ENCODE measurements at regions not wholly inside any gene's neighbourhood (a gene's known extent, or its start where the extent isn't known, plus 50 kb on each side); places are given as distances from the start of the nearest gene placed in this dataset.

DNA sequence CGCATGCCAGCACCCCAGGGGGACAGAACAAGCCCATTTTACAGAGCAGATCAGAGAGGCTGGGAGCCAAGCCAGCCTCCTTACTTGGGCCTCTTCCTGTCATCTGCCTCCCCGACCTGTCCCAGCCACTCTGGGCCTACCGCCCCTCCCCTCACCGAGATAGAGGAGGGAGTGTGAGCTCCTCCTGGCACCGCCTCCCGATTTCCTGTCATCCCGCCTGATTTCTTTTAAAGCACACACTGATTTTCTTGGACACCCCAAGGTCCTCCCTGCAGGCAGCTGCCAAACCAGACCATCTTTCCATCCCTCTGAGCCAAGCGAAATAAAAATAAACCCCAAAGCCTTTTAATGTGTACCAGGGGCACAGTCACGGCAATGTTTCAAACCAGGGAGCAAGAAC is 108.4 kb downstream of the RFLNA start:
- TF ChIP-seq, protein P1, sequence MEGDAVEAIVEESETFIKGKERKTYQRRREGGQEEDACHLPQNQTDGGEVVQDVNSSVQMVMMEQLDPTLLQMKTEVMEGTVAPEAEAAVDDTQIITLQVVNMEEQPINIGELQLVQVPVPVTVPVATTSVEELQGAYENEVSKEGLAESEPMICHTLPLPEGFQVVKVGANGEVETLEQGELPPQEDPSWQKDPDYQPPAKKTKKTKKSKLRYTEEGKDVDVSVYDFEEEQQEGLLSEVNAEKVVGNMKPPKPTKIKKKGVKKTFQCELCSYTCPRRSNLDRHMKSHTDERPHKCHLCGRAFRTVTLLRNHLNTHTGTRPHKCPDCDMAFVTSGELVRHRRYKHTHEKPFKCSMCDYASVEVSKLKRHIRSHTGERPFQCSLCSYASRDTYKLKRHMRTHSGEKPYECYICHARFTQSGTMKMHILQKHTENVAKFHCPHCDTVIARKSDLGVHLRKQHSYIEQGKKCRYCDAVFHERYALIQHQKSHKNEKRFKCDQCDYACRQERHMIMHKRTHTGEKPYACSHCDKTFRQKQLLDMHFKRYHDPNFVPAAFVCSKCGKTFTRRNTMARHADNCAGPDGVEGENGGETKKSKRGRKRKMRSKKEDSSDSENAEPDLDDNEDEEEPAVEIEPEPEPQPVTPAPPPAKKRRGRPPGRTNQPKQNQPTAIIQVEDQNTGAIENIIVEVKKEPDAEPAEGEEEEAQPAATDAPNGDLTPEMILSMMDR (IDR thresholded peaks at IDR 0.05 in 8 of 11, conservative IDR thresholded peaks at IDR 0.05 in 3 of 11), result no peak
- TF ChIP-seq POLR2A (IDR thresholded peaks at IDR 0.05), result no peak
